Small intestine (tissue), 7 donors: ENCODE measurements at regions not wholly inside any gene's neighbourhood (a gene's known extent, or its start where the extent isn't known, plus 50 kb on each side); places are given as distances from the start of the nearest gene placed in this dataset.
A peak's percentile ranks its signal among the peaks of the same experiment; 100 is the strongest.

Experiments
- DNase-seq, 2 donors: peaks; one replicate each; pipeline versions ENCODE4 v3.0.0 to v3.0.0-alpha.2; 2013
- FAIRE-seq: peaks from 2 replicates; lab custom pipeline; 2012; peaks lifted over from hg19 to GRCh38; lab: Jason Lieb, UNC
- H3K27ac ChIP-seq, 3 donors: one replicate each; pipeline ENCODE4 v1.5.1; 2013; ENCODE audit warnings: low read length in 2 of 3, mild to moderate bottlenecking in 2 of 3, control low read depth in 1 of 3, inconsistent platforms in 1 of 3, low read depth in 1 of 3, moderate library complexity in 1 of 3
- H3K27me3 ChIP-seq, 3 donors: one replicate each; pipeline ENCODE4 v1.6.1; 2013; ENCODE audit warnings: low read length in 3 of 3, inconsistent platforms in 1 of 3; ENCODE audit not compliant: control insufficient read depth in 3 of 3, insufficient read depth in 3 of 3
- H3K36me3 ChIP-seq, 3 donors: one replicate each; pipeline ENCODE4 v1.6.1; 2013; ENCODE audit warnings: low read length in 3 of 3, inconsistent platforms in 1 of 3, low read depth in 1 of 3, mild to moderate bottlenecking in 1 of 3, moderate library complexity in 1 of 3; ENCODE audit not compliant: control insufficient read depth in 3 of 3, insufficient read depth in 2 of 3
- H3K4me1 ChIP-seq, 3 donors: one replicate each; pipeline ENCODE4 v1.6.1; 2013; ENCODE audit warnings: low read length in 2 of 3, inconsistent platforms in 1 of 3, low read depth in 1 of 3, mild to moderate bottlenecking in 1 of 3, moderate library complexity in 1 of 3; ENCODE audit not compliant: control insufficient read depth in 3 of 3, insufficient read depth in 2 of 3
- H3K4me3 ChIP-seq, 3 donors: one replicate each; pipeline ENCODE4 v1.5.1; 2013; ENCODE audit warnings: low read length in 3 of 3, control low read depth in 1 of 3, inconsistent platforms in 1 of 3, low read depth in 1 of 3, mild to moderate bottlenecking in 1 of 3, moderate library complexity in 1 of 3
- H3K9me3 ChIP-seq, 2 donors: one replicate each; pipeline ENCODE4 v1.6.1; 2013; ENCODE audit warnings: low read depth in 1 of 2, low read length in 1 of 2; ENCODE audit not compliant: control insufficient read depth in 2 of 2, insufficient read depth in 1 of 2
- WGBS, 3 donors: extraction: QIAGEN DNeasy Blood & Tissue Kit; methylation state at CpG; one replicate each; pipeline ENCODE4 v1.1.7; 2013; 5-methylcytosine and 5-hydroxymethylcytosine counted together
- donor health status: healthy with polysubstance abuse.
- donor health status: control.
- donor health status: control.
- donor health status: Bipolar disorder and iron deficiency.
- donor health status: healthy.

- Histone ChIP-seq H3K36me3 (no peaks in the 10 kb centered on the region), H3K27me3 (no peaks in the 10 kb centered on the region), H3K9me3 (peaks cover 0 to 4% of the 10 kb centered on the region in 2 donors), H3K27ac (no peak overlapping the region), H3K4me3 (no peak overlapping the region), H3K4me1 (peaks cover 0 to 2% (median 0%) of the 10 kb centered on the region in 3 donors)
- DNase-seq (no peak), FAIRE-seq (no peak)
- WGBS, 3 donors, result 93 to 96% (median 95%) methylated on average over 13 of the region's 13 CpGs
Measured at GRCh38 chr12:11946161-11946560, 124.6 kb upstream of the BCL2L14 start.

GRCh38 chr12:11947213-11947612 is 123.5 kb upstream of the BCL2L14 start:
- H3K4me3 ChIP-seq, result no peak overlapping the region
- DNase-seq (peak in 1 of 2 donors; percentile 20), FAIRE-seq (no peak)
- WGBS, 3 donors, result 53 to 66% (median 60%) methylated on average over 6 of the region's 6 CpGs
- no peaks in the 10 kb centered on the region for H3K36me3 ChIP-seq
- H3K9me3 ChIP-seq, result peaks cover 0 to 4% of the 10 kb centered on the region in 2 donors
- peaks cover 0 to 2% (median 0%) of the 10 kb centered on the region in 3 donors for H3K4me1 ChIP-seq
- no peak overlapping the region for H3K27ac ChIP-seq
- H3K27me3 ChIP-seq, result no peaks in the 10 kb centered on the region

- FAIRE-seq (no peak), DNase-seq (peak in 1 of 2 donors; percentile 37)
Measured at GRCh38 chr12:11949738-11950411, 120.9 kb upstream of the BCL2L14 start.

GRCh38 chr12:11951209-11951608 is 119.5 kb upstream of the BCL2L14 start:
- no peaks in the 10 kb centered on the region for H3K36me3 ChIP-seq
- FAIRE-seq, result no peak

More at GRCh38 chr12:11949738-11950411, 120.9 kb upstream of the BCL2L14 start:
- H3K4me3 ChIP-seq, result no peak overlapping the region
- peaks cover 0 to 8% (median 0%) of the 10 kb centered on the region in 3 donors for H3K27me3 ChIP-seq
- H3K4me1 ChIP-seq, result peaks cover 0 to 2% (median 0%) of the 10 kb centered on the region in 3 donors
- no peaks in the 10 kb centered on the region for H3K36me3 ChIP-seq
- 7 to 35% (median 25%) methylated on average over 9 of the region's 9 CpGs for WGBS, 3 donors
- peaks cover 0 to 4% of the 10 kb centered on the region in 2 donors for H3K9me3 ChIP-seq
- H3K27ac ChIP-seq, result no peak overlapping the region

GRCh38 chr12:11953523-11953922 is 117.2 kb upstream of the BCL2L14 start:
- WGBS, 3 donors, result 48 to 72% (median 66%) methylated on average over 7 of the region's 7 CpGs
- H3K27ac ChIP-seq, result no peak overlapping the region

More at GRCh38 chr12:11951209-11951608, 119.5 kb upstream of the BCL2L14 start:
- peaks cover 0 to 2% (median 0%) of the 10 kb centered on the region in 3 donors for H3K4me1 ChIP-seq
- H3K4me3 ChIP-seq, result no peak overlapping the region
- peaks cover 0 to 8% (median 0%) of the 10 kb centered on the region in 3 donors for H3K27me3 ChIP-seq
- H3K27ac ChIP-seq, result no peak overlapping the region
- WGBS, 3 donors, result 59 to 78% (median 68%) methylated on average over 5 of the region's 5 CpGs
- no peak for DNase-seq
- H3K9me3 ChIP-seq, result peaks cover 0 to 3% of the 10 kb centered on the region in 2 donors

GRCh38 chr12:11954181-11954580 is 116.6 kb upstream of the BCL2L14 start:
- FAIRE-seq, result no peak
- 59 to 76% (median 67%) methylated on average over 2 of the region's 2 CpGs for WGBS, 3 donors
- Histone ChIP-seq H3K4me1 (no peaks in the 10 kb centered on the region), H3K27me3 (peaks cover 0 to 8% (median 0%) of the 10 kb centered on the region in 3 donors), H3K9me3 (no peaks in the 10 kb centered on the region), H3K27ac (no peak overlapping the region), H3K4me3 (no peak overlapping the region), H3K36me3 (no peaks in the 10 kb centered on the region)
- DNase-seq, result no peak

More at GRCh38 chr12:11953523-11953922, 117.2 kb upstream of the BCL2L14 start:
- Histone ChIP-seq H3K9me3 (no peaks in the 10 kb centered on the region), H3K27me3 (peaks cover 0 to 8% (median 0%) of the 10 kb centered on the region in 3 donors), H3K4me1 (no peaks in the 10 kb centered on the region), H3K36me3 (no peaks in the 10 kb centered on the region), H3K4me3 (no peak overlapping the region)
- DNase-seq (no peak), FAIRE-seq (no peak)

- H3K36me3 ChIP-seq, result no peaks in the 10 kb centered on the region
- H3K4me1 ChIP-seq, result no peaks in the 10 kb centered on the region
- H3K4me3 ChIP-seq, result no peak overlapping the region
- DNase-seq (no peak), FAIRE-seq (no peak)
- 68 to 83% (median 78%) methylated on average over 9 of the region's 9 CpGs for WGBS, 3 donors
- H3K27ac ChIP-seq, result no peak overlapping the region
- H3K27me3 ChIP-seq, result peaks cover 0 to 7% (median 0%) of the 10 kb centered on the region in 3 donors
- peaks cover 0 to 3% of the 10 kb centered on the region in 2 donors for H3K9me3 ChIP-seq
Measured at GRCh38 chr12:11958221-11959091, 112.3 kb upstream of the BCL2L14 start.

GRCh38 chr12:11959117-11959823 is 111.5 kb upstream of the BCL2L14 start:
- FAIRE-seq, result no peak
- no peaks in the 10 kb centered on the region for H3K4me1 ChIP-seq
- H3K27me3 ChIP-seq, result no peaks in the 10 kb centered on the region
- peaks cover 0 to 3% of the 10 kb centered on the region in 2 donors for H3K9me3 ChIP-seq
- no peak overlapping the region for H3K4me3 ChIP-seq
- H3K27ac ChIP-seq, result no peak overlapping the region
- no peaks in the 10 kb centered on the region for H3K36me3 ChIP-seq
- no peak for DNase-seq
- WGBS, 3 donors, result 74 to 82% (median 82%) methylated on average over 9 of the region's 9 CpGs
